Endothelial cell of umbilical vein (primary cell): ENCODE measurements at regions not wholly inside any gene's neighbourhood (a gene's known extent, or its start where the extent isn't known, plus 50 kb on each side); places are given as distances from the start of the nearest gene placed in this dataset.

ENCODE experiments used
- BruUV-seq: library from RNA; stranded (reverse); fragments of 400-500 nt; replicated peaks from 2 replicates; lab custom pipeline; 2021; lab: Mats Ljungman, UMichigan
- CTCF ChIA-PET: fragments of 300-600, 350-600 bp; sonication (Branson Sonifier 250); formaldehyde crosslinking; loops from one replicate; lab custom pipeline; 2021; ENCODE audit warnings: antibody characterized with exemption, inconsistent platforms; lab: Charles Lee
- POLR2A ChIA-PET: fragments of 300-600, 350-600 bp; sonication (Branson Sonifier 250); formaldehyde crosslinking; loops from one replicate; lab custom pipeline; 2021; ENCODE audit warnings: antibody characterized with exemption, inconsistent platforms; lab: Charles Lee
- DNase-seq: peaks from one replicate; pipeline ENCODE4 v3.0.0-alpha.2; 2011; ENCODE audit warnings: low read depth, low spot score
- FAIRE-seq: peaks from 2 replicates; lab custom pipeline; 2011; peaks lifted over from hg19 to GRCh38; lab: Jason Lieb, UNC
- H2AFZ ChIP-seq: 2 replicates; pipeline ENCODE4 v1.6.0; 2012; ENCODE audit warnings: low read depth, low read length, control low read depth, inconsistent platforms
- H3K27ac ChIP-seq: 2 replicates; pipeline ENCODE4 v1.5.1; 2011; ENCODE audit warnings: low read depth, mild to moderate bottlenecking, control low read depth, low read length, moderate library complexity; ENCODE audit not compliant: insufficient read depth
- H3K27me3 ChIP-seq, 2 experiments: 2 replicates each; pipeline versions ENCODE4 v1.6.0 to v1.6.1; 2011; ENCODE audit warnings: low read length in 2 of 2, mixed read lengths in 1 of 2; ENCODE audit not compliant: control insufficient read depth in 2 of 2, insufficient read depth in 2 of 2
- H3K36me3 ChIP-seq, 2 experiments: 2 replicates in 1 of 2; 3 replicates in 1 of 2; pipeline ENCODE4 v1.5.1; 2011; ENCODE audit warnings: low read length in 2 of 2, mild to moderate bottlenecking in 1 of 2, moderate library complexity in 1 of 2; ENCODE audit not compliant: control insufficient read depth in 2 of 2, insufficient read depth in 2 of 2; ENCODE audit errors: extremely low read depth in 1 of 2
- H3K4me1 ChIP-seq: 3 replicates; pipeline ENCODE4 v1.5.1; 2011; ENCODE audit warnings: mild to moderate bottlenecking, low read length; ENCODE audit not compliant: control insufficient read depth, insufficient read depth; ENCODE audit errors: extremely low read depth
- H3K4me2 ChIP-seq: 2 replicates; pipeline ENCODE4 v1.6.1; 2011; ENCODE audit warnings: low read length, control low read depth, mixed read lengths; ENCODE audit not compliant: insufficient read depth
- H3K4me3 ChIP-seq, 3 experiments: fragments of 200-600 bp in 1 of 3; sonication (generic), shearing (Covaris generic) in 1 of 3; replicated peaks in 1 of 3; 2 replicates each; pipeline ENCODE4 v1.5.1; 2011 to 2016; ENCODE audit warnings: control low read depth in 3 of 3, low read length in 3 of 3, mild to moderate bottlenecking in 2 of 3, inconsistent platforms in 1 of 3, low read depth in 1 of 3, moderate library complexity in 1 of 3; ENCODE audit not compliant: insufficient read depth in 1 of 3
- H3K79me2 ChIP-seq: 2 replicates; pipeline ENCODE4 v1.6.0; 2012; ENCODE audit warnings: low read length, inconsistent platforms; ENCODE audit not compliant: control insufficient read depth, insufficient read depth
- H3K9ac ChIP-seq: replicated peaks from 2 replicates; pipeline ENCODE3; 2011; ENCODE audit warnings: low read length, control low read depth; ENCODE audit not compliant: insufficient read depth; ENCODE audit errors: extremely low read depth
- H3K9me1 ChIP-seq: replicated peaks from 3 replicates; pipeline ENCODE4 v1.6.0; 2011; ENCODE audit warnings: mild to moderate bottlenecking, low read length; ENCODE audit not compliant: control insufficient read depth, insufficient read depth; ENCODE audit errors: extremely low read depth
- H3K9me3 ChIP-seq: replicated peaks from 2 replicates; pipeline ENCODE4 v1.5.1; 2012; ENCODE audit warnings: low read length, inconsistent platforms; ENCODE audit not compliant: control insufficient read depth, insufficient read depth
- H4K20me1 ChIP-seq: replicated peaks from 2 replicates; pipeline ENCODE3; 2011; ENCODE audit warnings: mild to moderate bottlenecking, low read length; ENCODE audit not compliant: control insufficient read depth, insufficient read depth; ENCODE audit errors: extremely low read depth
- CTCF ChIP-seq, 2 donors: IDR thresholded peaks; 1 replicate in 1 of 2; 2 replicates in 1 of 2; pipeline ENCODE4 v1.5.1; 2011; ENCODE audit warnings: low read length in 2 of 2, mild to moderate bottlenecking in 2 of 2, moderate library complexity in 2 of 2, control low read depth in 1 of 2, inconsistent platforms in 1 of 2, low read depth in 1 of 2; ENCODE audit not compliant: insufficient read depth in 1 of 2; ENCODE audit errors: extremely low read depth in 1 of 2
- EZH2 ChIP-seq: IDR thresholded peaks from 2 replicates; pipeline ENCODE4 v1.6.1; 2012; ENCODE audit warnings: borderline replicate concordance, low read depth, mild to moderate bottlenecking, moderate library complexity, low read length, inconsistent platforms; ENCODE audit not compliant: severe bottlenecking
- FOS ChIP-seq: IDR thresholded peaks from 2 replicates; pipeline ENCODE4 v1.6.1; 2011; ENCODE audit warnings: mild to moderate bottlenecking, low read length, moderate library complexity, borderline replicate concordance; ENCODE audit not compliant: insufficient read depth
- GATA2 ChIP-seq: IDR thresholded peaks from 2 replicates; pipeline ENCODE4 v1.7.0; 2011; ENCODE audit warnings: low read depth, mild to moderate bottlenecking, moderate library complexity, mixed read lengths, low read length; ENCODE audit not compliant: insufficient read length, insufficient read depth
- JUN ChIP-seq: IDR thresholded peaks from 2 replicates; pipeline ENCODE4 v1.6.1; 2011; ENCODE audit warnings: borderline replicate concordance, low read depth; ENCODE audit not compliant: insufficient read length, insufficient read depth
- MAX ChIP-seq: IDR thresholded peaks from 2 replicates; pipeline ENCODE4 v1.6.1; 2011; ENCODE audit not compliant: insufficient read depth, insufficient read length
- MYC ChIP-seq: IDR thresholded peaks from one replicate; pipeline ENCODE4 v1.6.1; 2011; ENCODE audit warnings: mild to moderate bottlenecking, low read depth, low read length
- POLR2A ChIP-seq: IDR thresholded peaks from 2 replicates; pipeline ENCODE4 v1.6.1; 2012; ENCODE audit warnings: low read depth, mild to moderate bottlenecking, control low read depth, low read length
- POLR2AphosphoS5 ChIP-seq: IDR thresholded peaks from 2 replicates; pipeline ENCODE4 v1.6.1; 2012; ENCODE audit warnings: low read depth, mild to moderate bottlenecking, control low read depth, low read length, moderate library complexity; ENCODE audit not compliant: insufficient read depth
- dilution Hi-C: fragments of 300-500 bp; cut with MboI; formaldehyde crosslinking; loops from one replicate; pipeline ENCODE4 v1.15.0; 2019; ENCODE audit warnings: low sequenced_read_pairs; ENCODE audit not compliant: extremely low pct_ligation_motif_present
- intact Hi-C: fragments of 100-400 bp; cut with micrococcal nuclease; formaldehyde crosslinking; loops from one replicate; pipeline ENCODE4 v1.10.0; 2022

GRCh38 chr6:147116056-147116455 is 88.2 kb upstream of the STXBP5 start:
- H3K9me3 ChIP-seq = no peaks in the 10 kb centered on the region
- no peak overlapping the region for H3K4me2 ChIP-seq
- H3K4me3 ChIP-seq = no peak overlapping the region
- CTCF ChIA-PET = interaction anchor here (0.8 kb wide), 1 partner anchor 55 kb away, joined by 3 read pairs; no protein-coding TSS in a partner anchor
- H3K27ac ChIP-seq = no peak overlapping the region
- H2AFZ ChIP-seq = no peak overlapping the region
- H3K4me1 ChIP-seq = no peaks in the 10 kb centered on the region
- H3K27me3 ChIP-seq = peaks cover 0 to 3% of the 10 kb centered on the region in 2 experiments
- dilution Hi-C loops (no loop called here), intact Hi-C loops (no loop called here)
- no peaks in the 10 kb centered on the region for H3K79me2 ChIP-seq
- DNase-seq = no peak
- no peak for FAIRE-seq
- no peaks in the 10 kb centered on the region for H4K20me1 ChIP-seq
- H3K9ac ChIP-seq = no peak overlapping the region
- no peak for TF ChIP-seq MAX
- no peak for TF ChIP-seq FOS
- no peak for TF ChIP-seq JUN
- TF ChIP-seq MYC = no peak
- TF ChIP-seq POLR2AphosphoS5 = no peak
- no peak for TF ChIP-seq POLR2A
- TF ChIP-seq GATA2 = no peak
- no peak for TF ChIP-seq EZH2
- no peak for TF ChIP-seq CTCF (IDR thresholded peaks at IDR 0.05; ENCODE audit: extremely low read depth in 1 of 2, insufficient read depth in 1 of 2, low read depth in 1 of 2, low read length in 2 of 2)
- POLR2A ChIA-PET = no interaction called here
- no peaks in the 10 kb centered on the region for H3K36me3 ChIP-seq
- no peaks in the 10 kb centered on the region for H3K9me1 ChIP-seq
- no TSS peak for BruUV-seq
